Thoracic aorta (tissue), 2 donors: ENCODE measurements at regions not wholly inside any gene's neighbourhood (a gene's known extent, or its start where the extent isn't known, plus 50 kb on each side); places are given as distances from the start of the nearest gene placed in this dataset.
"Not testable (repeated sequence)": the region's sequence is repeated elsewhere in the genome, so short reads cannot be mapped to it uniquely, and the experiment has no call there.

Source experiments
- ATAC-seq: fragments of 150-250 bp; one replicate; pipeline ENCODE4 v1.8.0; 2017; ENCODE audit warnings: low read depth; ENCODE audit not compliant: insufficient number of reproducible peaks, low FRiP score
- DNase-seq: peaks from one replicate; pipeline ENCODE4 v3.0.0-alpha.2; 2020; ENCODE audit warnings: low spot score
- H3K27ac ChIP-seq, 2 donors: fragments of 200-600 bp; sonication (generic); 1 replicate in 1 of 2; 2 replicates in 1 of 2; pipeline ENCODE4 v1.5.1; 2016; ENCODE audit warnings: mild to moderate bottlenecking in 2 of 2, moderate library complexity in 2 of 2
- H3K27me3 ChIP-seq: fragments of 200-600 bp; sonication (generic); replicated peaks from 2 replicates; pipeline ENCODE4 v1.6.0; 2016; ENCODE audit warnings: mild to moderate bottlenecking; ENCODE audit not compliant: insufficient read depth
- H3K36me3 ChIP-seq: fragments of 200-600 bp; sonication (generic); one replicate; pipeline ENCODE4 v1.5.1; 2016
- H3K4me1 ChIP-seq, 2 donors: fragments of 200-600 bp; sonication (generic); 1 replicate in 1 of 2; 2 replicates in 1 of 2; pipeline versions ENCODE4 v1.5.1 to v1.6.0; 2016; ENCODE audit warnings: low read depth in 2 of 2, mild to moderate bottlenecking in 1 of 2; ENCODE audit not compliant: control insufficient read depth in 1 of 2
- H3K4me3 ChIP-seq: fragments of 200-600 bp; sonication (generic); 2 replicates; pipeline ENCODE4 v1.5.1; 2016; ENCODE audit warnings: mild to moderate bottlenecking
- H3K9me3 ChIP-seq: fragments of 200-600 bp; sonication (generic); 2 replicates; pipeline ENCODE4 v1.5.1; 2016
- TF ChIP-seq, protein P1 (sequence below): fragments of 200-600 bp; sonication (generic); IDR thresholded peaks from one replicate; pipeline ENCODE4 v1.5.1; 2019; ENCODE audit warnings: antibody characterized with exemption

- DNase-seq (no peak), ATAC-seq (no peak)
- Histone ChIP-seq H3K4me1 (no peaks in the 10 kb centered on the region), H3K36me3 (no peaks in the 10 kb centered on the region), H3K27ac (no peak overlapping the region), H3K4me3 (no peak overlapping the region), H3K27me3 (no peaks in the 10 kb centered on the region), H3K9me3 (no peaks in the 10 kb centered on the region)
- TF ChIP-seq, protein P1, sequence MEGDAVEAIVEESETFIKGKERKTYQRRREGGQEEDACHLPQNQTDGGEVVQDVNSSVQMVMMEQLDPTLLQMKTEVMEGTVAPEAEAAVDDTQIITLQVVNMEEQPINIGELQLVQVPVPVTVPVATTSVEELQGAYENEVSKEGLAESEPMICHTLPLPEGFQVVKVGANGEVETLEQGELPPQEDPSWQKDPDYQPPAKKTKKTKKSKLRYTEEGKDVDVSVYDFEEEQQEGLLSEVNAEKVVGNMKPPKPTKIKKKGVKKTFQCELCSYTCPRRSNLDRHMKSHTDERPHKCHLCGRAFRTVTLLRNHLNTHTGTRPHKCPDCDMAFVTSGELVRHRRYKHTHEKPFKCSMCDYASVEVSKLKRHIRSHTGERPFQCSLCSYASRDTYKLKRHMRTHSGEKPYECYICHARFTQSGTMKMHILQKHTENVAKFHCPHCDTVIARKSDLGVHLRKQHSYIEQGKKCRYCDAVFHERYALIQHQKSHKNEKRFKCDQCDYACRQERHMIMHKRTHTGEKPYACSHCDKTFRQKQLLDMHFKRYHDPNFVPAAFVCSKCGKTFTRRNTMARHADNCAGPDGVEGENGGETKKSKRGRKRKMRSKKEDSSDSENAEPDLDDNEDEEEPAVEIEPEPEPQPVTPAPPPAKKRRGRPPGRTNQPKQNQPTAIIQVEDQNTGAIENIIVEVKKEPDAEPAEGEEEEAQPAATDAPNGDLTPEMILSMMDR, result no peak
These were observed 219.3 kb downstream of the CAAP1 start for GRCh38 chr9:26673261-26673660.

GRCh38 chr9:26669701-26670670 is 222.6 kb downstream of the CAAP1 start:
- H3K4me3 ChIP-seq, result no peak overlapping the region
- H3K27ac ChIP-seq, result no peak overlapping the region
- TF ChIP-seq, protein P1, result no peak
- no peaks in the 10 kb centered on the region for H3K9me3 ChIP-seq
- H3K36me3 ChIP-seq, result no peaks in the 10 kb centered on the region
- H3K27me3 ChIP-seq, result no peaks in the 10 kb centered on the region
- no peaks in the 10 kb centered on the region for H3K4me1 ChIP-seq
- ATAC-seq, result no peak
- no peak for DNase-seq

DNA sequence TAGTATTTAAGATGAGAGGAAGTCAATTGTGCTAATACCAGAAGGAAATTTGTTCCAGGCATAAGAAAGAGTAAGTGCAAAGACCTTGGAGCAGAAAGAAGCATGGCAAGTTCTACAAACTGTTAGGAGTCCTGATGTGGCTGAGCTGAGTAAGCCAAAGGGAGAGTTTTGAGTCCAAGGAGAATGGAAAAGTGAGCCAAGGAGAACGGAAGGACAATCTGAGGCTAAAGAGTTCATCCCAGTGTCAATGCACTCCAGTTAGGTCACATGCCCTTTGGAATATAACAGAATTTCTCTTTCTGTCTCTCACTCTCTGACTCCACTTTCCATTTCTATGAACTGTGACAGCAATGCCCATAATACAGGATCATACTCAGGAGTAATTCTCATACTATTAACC is 224.7 kb downstream of the CAAP1 start:
- Histone ChIP-seq H3K4me3 (no peak overlapping the region), H3K27me3 (no peaks in the 10 kb centered on the region), H3K27ac (no peak overlapping the region), H3K36me3 (no peaks in the 10 kb centered on the region), H3K4me1 (no peaks in the 10 kb centered on the region), H3K9me3 (no peaks in the 10 kb centered on the region)
- no peak for ATAC-seq
- TF ChIP-seq, protein P1, result no peak
- DNase-seq, result no peak

DNA sequence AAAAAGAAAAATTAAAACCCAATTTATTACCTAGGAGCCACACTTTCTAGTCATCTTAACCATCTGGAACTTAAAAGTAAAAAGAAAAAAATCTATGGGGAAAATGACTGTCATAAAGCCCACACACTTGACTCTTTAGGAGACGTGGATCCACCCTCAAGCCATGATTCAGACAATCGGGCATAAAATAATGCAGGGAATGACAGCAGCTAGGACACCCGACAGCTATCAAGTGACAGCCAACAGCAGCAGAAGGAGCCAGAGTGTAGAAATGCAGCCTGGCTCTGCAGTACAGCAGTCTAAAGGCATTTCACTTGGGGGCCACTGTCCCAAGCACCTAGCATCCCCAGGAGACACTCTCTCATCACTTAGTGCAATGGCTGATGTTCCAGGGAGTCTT is 226.9 kb downstream of the CAAP1 start:
- TF ChIP-seq, protein P1, result no peak
- no peaks in the 10 kb centered on the region for H3K4me1 ChIP-seq
- H3K4me3 ChIP-seq, result no peak overlapping the region
- no peak overlapping the region for H3K27ac ChIP-seq
- no peak for DNase-seq
- no peaks in the 10 kb centered on the region for H3K27me3 ChIP-seq
- no peak for ATAC-seq
- no peaks in the 10 kb centered on the region for H3K36me3 ChIP-seq
- no peaks in the 10 kb centered on the region for H3K9me3 ChIP-seq

DNA sequence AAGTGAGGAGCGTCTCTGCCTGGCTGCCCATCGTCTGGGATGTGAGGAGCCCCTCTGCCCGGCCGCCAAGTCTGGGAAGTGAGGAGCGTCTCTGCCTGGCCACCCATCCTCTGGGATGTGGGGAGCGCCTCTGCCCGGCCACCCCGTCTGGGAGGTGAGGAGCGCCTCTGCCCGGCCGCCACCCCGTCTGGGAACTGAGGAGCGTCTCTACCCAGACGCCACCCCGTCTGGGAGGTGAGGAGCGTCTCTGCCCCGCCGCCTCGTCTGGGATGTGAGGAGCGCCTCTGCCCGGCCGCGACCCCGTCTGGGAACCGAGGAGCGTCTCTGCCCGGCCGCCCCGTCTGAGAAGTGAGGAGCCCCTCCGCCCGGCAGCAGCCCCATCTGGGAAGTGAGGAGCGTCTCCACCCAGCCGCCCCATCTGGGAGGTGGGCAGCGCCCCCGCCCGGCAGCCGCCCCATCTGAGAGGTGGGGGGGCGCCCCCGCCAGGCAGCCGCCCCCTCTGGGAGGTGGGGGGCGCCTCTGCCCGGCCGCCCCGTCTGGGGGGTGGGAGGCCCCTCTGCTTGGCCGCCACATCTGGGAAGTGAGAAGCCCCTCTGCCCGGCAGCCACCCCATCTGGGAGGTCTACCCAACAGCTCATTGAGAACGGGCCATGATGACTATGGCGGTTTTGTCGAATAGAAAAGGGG is 228.4 kb downstream of the CAAP1 start:
- ATAC-seq, DNase-seq, H3K27ac ChIP-seq, H3K36me3 ChIP-seq, H3K4me3 ChIP-seq, H3K4me1 ChIP-seq, H3K9me3 ChIP-seq, H3K27me3 ChIP-seq: not testable (repeated sequence)
